Erythroblast (primary cell): ENCODE measurements at regions not wholly inside any gene's neighbourhood (a gene's known extent, or its start where the extent isn't known, plus 50 kb on each side); places are given as distances from the start of the nearest gene placed in this dataset.

Source experiments
- DNase-seq, 2 experiments: peaks; one replicate each; lab custom pipeline; 2025; lab: John Stamatoyannopoulos, UW
- GATA1 ChIP-seq: IDR thresholded peaks from 2 replicates; pipeline ENCODE4 v1.6.1; 2011; ENCODE audit warnings: low read depth, mild to moderate bottlenecking, control low read depth, low read length, moderate library complexity
- POLR2A ChIP-seq: IDR thresholded peaks from 2 replicates; pipeline ENCODE4 v1.6.1; 2011; ENCODE audit warnings: mild to moderate bottlenecking, low read length

GRCh38 chr6:105787747-105788146, 298.4 kb upstream of the PRDM1 start:
- TF ChIP-seq GATA1 (no peak), POLR2A (no peak)
- no peak for DNase-seq

GRCh38 chr6:105786890-105787655, 299.1 kb upstream of the PRDM1 start:
- DNase-seq, result no peak
- no peak for TF ChIP-seq GATA1
- TF ChIP-seq POLR2A, result no peak

GRCh38 chr6:105786449-105786848, 299.7 kb upstream of the PRDM1 start:
- no peak for DNase-seq

GRCh38 chr6:105785066-105785811, 300.9 kb upstream of the PRDM1 start:
- TF ChIP-seq GATA1, result no peak
- TF ChIP-seq POLR2A, result no peak
- no peak for DNase-seq

More at GRCh38 chr6:105786449-105786848, 299.7 kb upstream of the PRDM1 start:
- no peak for TF ChIP-seq GATA1
- TF ChIP-seq POLR2A, result no peak

- no peak for TF ChIP-seq POLR2A
- no peak for TF ChIP-seq GATA1
- DNase-seq, result no peak
Observed at GRCh38 chr6:105784179-105784578, 302.0 kb upstream of the PRDM1 start.

GRCh38 chr6:105783333-105783935, 302.7 kb upstream of the PRDM1 start:
- no peak for DNase-seq
- no peak for TF ChIP-seq GATA1
- TF ChIP-seq POLR2A, result no peak

- DNase-seq, result no peak
- no peak for TF ChIP-seq POLR2A
- TF ChIP-seq GATA1, result no peak
Observed at GRCh38 chr6:105781915-105782314, 304.2 kb upstream of the PRDM1 start.

GRCh38 chr6:105781248-105781647, 304.9 kb upstream of the PRDM1 start:
- DNase-seq, result no peak
- TF ChIP-seq POLR2A, result no peak
- TF ChIP-seq GATA1, result no peak

- TF ChIP-seq GATA1 (no peak), POLR2A (no peak)
- DNase-seq, result no peak
Observed at GRCh38 chr6:105780146-105780860, 305.8 kb upstream of the PRDM1 start.

- TF ChIP-seq GATA1 (no peak), POLR2A (no peak)
- DNase-seq, result no peak
Observed at GRCh38 chr6:105779110-105779509, 307.0 kb upstream of the PRDM1 start.

- DNase-seq, result no peak
Observed at GRCh38 chr6:105775095-105775494, 311.0 kb upstream of the PRDM1 start.

GRCh38 chr6:105774247-105774646, 311.9 kb upstream of the PRDM1 start:
- TF ChIP-seq GATA1, result no peak
- no peak for TF ChIP-seq POLR2A
- no peak for DNase-seq

More at GRCh38 chr6:105775095-105775494, 311.0 kb upstream of the PRDM1 start:
- no peak for TF ChIP-seq GATA1
- TF ChIP-seq POLR2A, result no peak

- DNase-seq, result no peak
- TF ChIP-seq POLR2A, result no peak
- no peak for TF ChIP-seq GATA1
Observed at GRCh38 chr6:105771313-105771970, 314.7 kb upstream of the PRDM1 start.
